H1 (cell line): ENCODE measurements at regions not wholly inside any gene's neighbourhood (a gene's known extent, or its start where the extent isn't known, plus 50 kb on each side); places are given as distances from the start of the nearest gene placed in this dataset.

Experiments
- BACH1 ChIP-seq: IDR thresholded peaks from 2 replicates; pipeline ENCODE4 v1.6.1; 2012; ENCODE audit warnings: low read length, improper control_type of control experiment
- CHD7 ChIP-seq: fragments of 300-600 bp; sonication (generic); IDR thresholded peaks from 2 replicates; pipeline ENCODE4 v1.7.1; 2012; ENCODE audit warnings: low read length, moderate library complexity, mild to moderate bottlenecking, inconsistent platforms; ENCODE audit not compliant: insufficient replicate concordance
- HDAC2 ChIP-seq, 2 experiments: fragments of 300-600 bp in 1 of 2; sonication (generic) in 1 of 2; IDR thresholded peaks; 2 replicates each; pipeline ENCODE4 v1.6.1; 2011 to 2012; ENCODE audit warnings: low read depth in 2 of 2, low read length in 2 of 2, mild to moderate bottlenecking in 2 of 2, moderate library complexity in 2 of 2, borderline replicate concordance in 1 of 2, inconsistent platforms in 1 of 2
- MAFK ChIP-seq: IDR thresholded peaks from 2 replicates; pipeline ENCODE4 v1.6.1; 2012; ENCODE audit warnings: low read depth, mild to moderate bottlenecking, improper control_type of control experiment, low read length
- NRF1 ChIP-seq: IDR thresholded peaks from 2 replicates; pipeline ENCODE4 v1.6.1; 2011; ENCODE audit warnings: mild to moderate bottlenecking, low read depth, low read length, improper control_type of control experiment
- POU5F1 ChIP-seq: IDR thresholded peaks from 2 replicates; pipeline ENCODE4 v1.6.1; 2011; ENCODE audit warnings: low read depth, mild to moderate bottlenecking, low read length, moderate library complexity
- SAP30 ChIP-seq: fragments of 300-600 bp; sonication (generic); IDR thresholded peaks from 2 replicates; pipeline ENCODE4 v1.7.1; 2012; ENCODE audit warnings: low read length, moderate library complexity, mild to moderate bottlenecking, inconsistent platforms; ENCODE audit not compliant: insufficient read depth, insufficient replicate concordance
- SP2 ChIP-seq: IDR thresholded peaks from 2 replicates; pipeline ENCODE4 v1.6.1; 2012; ENCODE audit warnings: mild to moderate bottlenecking, low read length, inconsistent platforms
- TCF12 ChIP-seq: IDR thresholded peaks from 2 replicates; pipeline ENCODE4 v1.6.1; 2011; ENCODE audit warnings: low read depth, mild to moderate bottlenecking, low read length
- TEAD4 ChIP-seq: IDR thresholded peaks from 2 replicates; pipeline ENCODE4 v1.6.1; 2012; ENCODE audit warnings: low read depth, low read length, inconsistent platforms, mixed read lengths
- TF ChIP-seq, protein P1 (sequence below): IDR thresholded peaks from 2 replicates; pipeline ENCODE4 v1.6.1; 2012; ENCODE audit warnings: low read length, inconsistent platforms

DNA sequence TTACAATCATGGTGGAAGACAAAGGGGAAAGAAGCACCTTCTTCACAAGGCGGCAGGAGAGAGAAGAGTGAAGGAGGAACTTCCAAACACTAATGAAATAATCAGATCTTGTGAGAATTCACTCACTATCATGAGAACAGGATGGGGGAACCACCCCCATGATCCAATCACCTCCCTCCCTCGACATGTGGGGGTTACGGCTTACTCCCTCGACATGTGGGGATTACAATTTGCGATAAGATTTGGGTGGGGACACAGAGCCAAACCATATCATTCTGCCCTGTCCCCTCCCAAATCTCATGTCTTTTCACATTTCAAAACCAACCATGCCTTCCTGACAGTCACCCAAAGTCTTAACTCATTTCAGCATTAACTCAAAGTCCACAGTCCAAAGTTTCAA lies 88.7 kb upstream of the PGRMC2 start (continued):
- TF ChIP-seq CHD7 = no peak
- no peak for TF ChIP-seq TEAD4
- TF ChIP-seq BACH1 = no peak
- TF ChIP-seq MAFK = no peak
- TF ChIP-seq NRF1 = no peak
- no peak for TF ChIP-seq SP2
- TF ChIP-seq SAP30 = no peak
- no peak for TF ChIP-seq HDAC2 (IDR thresholded peaks at IDR 0.05; ENCODE audit: borderline replicate concordance in 1 of 2, low read depth in 2 of 2, low read length in 2 of 2)
- TF ChIP-seq, protein P1, sequence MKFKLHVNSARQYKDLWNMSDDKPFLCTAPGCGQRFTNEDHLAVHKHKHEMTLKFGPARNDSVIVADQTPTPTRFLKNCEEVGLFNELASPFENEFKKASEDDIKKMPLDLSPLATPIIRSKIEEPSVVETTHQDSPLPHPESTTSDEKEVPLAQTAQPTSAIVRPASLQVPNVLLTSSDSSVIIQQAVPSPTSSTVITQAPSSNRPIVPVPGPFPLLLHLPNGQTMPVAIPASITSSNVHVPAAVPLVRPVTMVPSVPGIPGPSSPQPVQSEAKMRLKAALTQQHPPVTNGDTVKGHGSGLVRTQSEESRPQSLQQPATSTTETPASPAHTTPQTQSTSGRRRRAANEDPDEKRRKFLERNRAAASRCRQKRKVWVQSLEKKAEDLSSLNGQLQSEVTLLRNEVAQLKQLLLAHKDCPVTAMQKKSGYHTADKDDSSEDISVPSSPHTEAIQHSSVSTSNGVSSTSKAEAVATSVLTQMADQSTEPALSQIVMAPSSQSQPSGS = no peak
- TF ChIP-seq TCF12 = no peak
- TF ChIP-seq POU5F1 = no peak
